22Rv1 (cell line): ENCODE measurements at regions not wholly inside any gene's neighbourhood (a gene's known extent, or its start where the extent isn't known, plus 50 kb on each side); places are given as distances from the start of the nearest gene placed in this dataset.

Source experiments
- CTCF ChIP-seq: fragments of 450-650 bp; IDR thresholded peaks from 2 replicates; pipeline ENCODE4 v1.5.1; 2017; ENCODE audit warnings: mild to moderate bottlenecking
- ZFX ChIP-seq: fragments of 450-650 bp; IDR thresholded peaks from 2 replicates; pipeline ENCODE4 v1.6.1; 2017; ENCODE audit warnings: antibody characterized with exemption, borderline replicate concordance

DNA sequence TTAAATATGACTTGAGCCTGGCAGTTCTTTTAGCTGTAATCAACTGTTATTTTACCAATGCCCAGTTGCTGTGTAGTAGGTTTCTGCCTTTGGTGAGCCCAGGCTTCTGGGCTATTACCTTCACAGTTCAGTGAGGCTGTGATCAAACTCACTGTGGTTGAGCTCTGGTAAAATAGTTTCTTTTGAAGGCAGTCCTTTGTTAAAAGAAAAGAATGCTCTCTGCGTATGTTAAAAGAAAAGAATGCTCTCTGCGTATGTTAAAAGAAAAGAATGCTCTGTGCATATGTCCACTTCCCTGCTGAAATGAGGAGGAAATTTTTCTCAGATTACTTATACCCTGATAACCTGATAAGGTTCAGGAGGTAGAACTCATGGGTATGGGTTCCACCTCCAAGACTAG lies 244.3 kb downstream of the RNF144A start:
- TF ChIP-seq CTCF (no peak), ZFX (no peak)
